GM12891 (cell line): ENCODE measurements at regions not wholly inside any gene's neighbourhood (a gene's known extent, or its start where the extent isn't known, plus 50 kb on each side); places are given as distances from the start of the nearest gene placed in this dataset.
"Not testable (repeated sequence)": the region's sequence is repeated elsewhere in the genome, so short reads cannot be mapped to it uniquely, and the experiment has no call there.

ENCODE experiments used
- DNase-seq: peaks from one replicate; pipeline ENCODE4 v3.0.0; 2011; ENCODE audit warnings: low spot score; ENCODE audit not compliant: insufficient read length
- FAIRE-seq: peaks from 2 replicates; lab custom pipeline; 2011; peaks lifted over from hg19 to GRCh38; lab: Jason Lieb, UNC
- PAX5 ChIP-seq: IDR thresholded peaks from 2 replicates; pipeline ENCODE4 v1.6.1; 2011; ENCODE audit warnings: low read length, moderate library complexity, mild to moderate bottlenecking; ENCODE audit not compliant: insufficient read depth, severe bottlenecking
- POLR2A ChIP-seq: IDR thresholded peaks from 2 replicates; pipeline ENCODE4 v1.6.1; 2011; ENCODE audit warnings: low read depth, low read length, control low read depth
- POLR2AphosphoS5 ChIP-seq: IDR thresholded peaks from 2 replicates; pipeline ENCODE4 v1.6.1; 2011; ENCODE audit warnings: low read depth, low read length, control low read depth
- POU2F2 ChIP-seq: IDR thresholded peaks from 2 replicates; pipeline ENCODE4 v1.6.1; 2011; ENCODE audit warnings: low read depth, mild to moderate bottlenecking, control low read depth, low read length, moderate library complexity
- SPI1 ChIP-seq: IDR thresholded peaks from 2 replicates; pipeline ENCODE4 v1.6.1; 2011; ENCODE audit warnings: low read depth, low read length, control low read depth
- TAF1 ChIP-seq: IDR thresholded peaks from 2 replicates; pipeline ENCODE4 v1.6.1; 2011; ENCODE audit warnings: low read depth, low read length, control low read depth

DNA sequence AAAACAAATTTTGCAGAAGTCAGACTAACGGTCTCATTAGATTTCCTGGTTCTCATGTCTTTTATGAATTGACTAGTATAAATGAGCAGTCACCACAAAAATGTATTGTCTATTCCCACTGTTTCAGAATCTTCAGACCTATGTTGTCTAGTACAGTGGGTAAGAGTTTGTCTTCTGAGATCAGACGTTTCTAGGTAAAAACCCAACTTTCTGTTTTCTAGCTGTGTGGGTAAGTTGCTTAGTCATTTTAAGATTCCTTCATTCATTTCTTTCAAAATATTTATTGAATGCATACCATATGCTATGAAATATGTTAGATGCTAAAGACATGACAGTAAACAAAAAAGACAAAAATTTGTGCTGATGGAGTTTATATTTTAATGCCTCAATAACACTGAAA is 156.3 kb downstream of the POLR1F start:
- TF ChIP-seq TAF1 (no peak), POLR2AphosphoS5 (no peak), POLR2A (no peak), PAX5 (no peak), POU2F2 (no peak), SPI1 (no peak)
- DNase-seq (no peak), FAIRE-seq (no peak)

DNA sequence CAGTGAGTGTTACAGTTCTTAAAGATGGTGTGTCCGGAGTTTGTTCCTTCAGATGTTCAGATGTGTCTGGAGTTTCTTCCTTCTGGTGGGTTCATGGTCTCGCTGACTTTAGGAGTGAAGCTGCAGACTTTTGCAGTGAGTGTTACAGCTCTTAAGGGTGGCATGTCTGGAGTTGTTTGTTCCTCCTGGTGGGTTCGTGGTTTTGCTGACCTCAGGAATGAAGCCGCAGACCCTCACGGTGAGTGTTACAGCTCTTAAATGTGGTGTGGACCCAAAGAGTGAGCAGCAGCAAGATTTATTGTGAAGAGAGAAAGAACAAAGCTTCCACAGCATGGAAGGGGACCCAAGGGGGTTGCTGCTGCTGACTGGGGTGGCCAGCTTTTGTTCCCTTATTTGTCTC is 159.6 kb downstream of the POLR1F start:
- not testable (repeated sequence) for FAIRE-seq, DNase-seq

DNA sequence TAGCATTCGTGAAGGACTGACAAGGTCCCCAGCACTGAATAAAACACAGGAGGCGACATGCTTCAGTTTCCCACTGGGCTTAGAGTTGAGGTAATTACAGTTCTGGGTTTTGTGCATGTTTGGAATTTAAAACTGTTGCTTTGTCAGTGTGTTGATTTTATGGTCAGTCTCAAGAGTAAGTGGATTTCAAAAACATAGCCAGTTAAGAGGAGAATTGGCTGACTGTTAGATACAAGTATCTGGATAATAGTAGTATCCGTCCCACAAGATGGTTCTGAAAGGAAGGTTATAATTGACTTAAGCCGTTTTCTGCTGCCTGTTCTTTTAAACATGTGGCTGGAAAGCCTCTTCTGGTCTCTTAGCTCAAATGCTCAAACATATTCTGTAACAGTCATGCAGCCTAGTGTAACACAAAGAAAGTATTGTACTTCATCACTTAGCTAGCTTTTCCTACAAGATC is 170.9 kb downstream of the POLR1F start:
- TF ChIP-seq POLR2AphosphoS5: no peak
- TF ChIP-seq POLR2A: no peak
- no peak for TF ChIP-seq PAX5
- no peak for TF ChIP-seq SPI1
- no peak for TF ChIP-seq POU2F2
- no peak for TF ChIP-seq TAF1
- no peak for FAIRE-seq
- no peak for DNase-seq

DNA sequence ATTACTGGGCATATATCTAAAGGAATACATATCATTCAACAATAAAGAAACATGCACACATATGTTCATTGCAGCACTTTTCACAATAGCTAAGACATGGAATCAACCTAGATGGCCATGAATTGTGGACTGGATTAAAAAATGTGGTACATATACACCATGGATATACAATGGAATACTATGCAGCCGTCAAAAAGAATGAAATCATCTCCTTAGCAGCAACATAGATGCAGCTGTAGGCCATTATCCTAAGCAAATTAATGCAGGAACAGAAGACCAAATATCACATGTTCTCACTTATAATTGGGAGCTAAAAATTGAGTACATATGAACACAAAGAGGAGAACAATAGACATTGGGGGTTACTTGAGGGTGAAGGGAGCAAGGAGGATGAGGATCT is 175.6 kb downstream of the POLR1F start:
- TF ChIP-seq POLR2A: no peak
- TF ChIP-seq PAX5: no peak
- no peak for TF ChIP-seq POLR2AphosphoS5
- no peak for TF ChIP-seq POU2F2
- no peak for TF ChIP-seq TAF1
- TF ChIP-seq SPI1: no peak
- DNase-seq (no peak), FAIRE-seq (no peak)

DNA sequence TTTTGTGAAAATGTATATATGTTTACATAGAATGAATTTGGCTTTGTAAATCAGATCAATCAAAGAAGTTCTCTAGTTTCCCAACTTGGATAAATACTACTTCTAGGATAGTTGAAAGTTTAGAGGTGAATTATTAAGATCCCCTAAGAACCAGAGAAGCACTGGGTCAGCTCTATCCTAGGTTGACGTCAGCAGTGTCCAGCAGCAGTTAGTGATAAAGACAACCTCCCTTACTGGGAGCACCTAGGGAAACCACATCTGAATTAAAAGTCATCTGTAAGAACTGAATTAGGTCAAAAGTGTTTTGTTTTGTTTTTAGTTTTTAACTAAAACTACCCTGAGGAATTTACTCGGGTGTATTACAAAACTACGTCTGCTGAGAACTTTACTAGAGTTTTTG is 178.0 kb downstream of the POLR1F start:
- no peak for TF ChIP-seq POLR2AphosphoS5
- no peak for TF ChIP-seq POLR2A
- TF ChIP-seq PAX5: no peak
- TF ChIP-seq SPI1: no peak
- no peak for TF ChIP-seq TAF1
- no peak for TF ChIP-seq POU2F2
- DNase-seq (no peak), FAIRE-seq (no peak)

DNA sequence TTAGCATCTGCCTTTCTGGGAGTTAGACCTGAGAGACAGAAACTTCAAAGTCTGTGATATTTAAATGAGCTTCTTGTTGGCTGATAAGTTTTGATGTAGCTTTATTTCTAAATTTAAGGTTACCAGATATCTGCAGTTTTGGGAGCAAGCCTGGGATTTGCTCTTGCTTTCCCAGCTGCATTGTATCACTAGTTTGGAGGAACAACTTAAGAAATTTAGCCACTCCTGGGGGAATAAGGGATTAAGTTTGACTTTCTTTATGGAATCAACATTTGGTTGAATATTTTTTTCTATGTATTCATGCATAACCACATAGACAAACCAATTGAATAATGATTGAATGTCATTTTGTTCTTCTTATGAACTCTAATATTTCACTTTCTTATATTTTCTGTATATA is 178.6 kb downstream of the POLR1F start:
- DNase-seq (no peak), FAIRE-seq (no peak)
- TF ChIP-seq PAX5 (no peak), TAF1 (no peak)

DNA sequence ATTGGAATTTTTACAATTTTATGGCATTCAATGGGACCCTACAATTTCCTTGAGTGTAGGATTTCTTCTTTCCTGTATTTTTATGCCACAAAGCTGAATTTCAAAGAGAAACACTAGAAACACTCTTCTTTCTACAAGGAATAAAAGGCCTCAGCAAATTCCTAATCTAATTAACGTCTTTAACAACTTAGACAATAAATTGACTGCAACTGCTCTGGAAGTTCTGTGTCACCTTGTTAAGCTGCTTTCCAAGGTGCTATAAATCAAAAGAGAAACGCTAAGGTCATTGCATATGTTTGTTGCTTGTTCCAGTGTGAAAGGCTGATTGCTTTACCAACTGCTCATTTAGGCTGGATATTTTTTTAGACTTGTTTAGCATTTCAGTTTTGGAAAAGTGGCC is 182.2 kb downstream of the POLR1F start:
- TF ChIP-seq POLR2A (no peak), SPI1 (no peak), PAX5 (no peak), TAF1 (no peak), POU2F2 (no peak), POLR2AphosphoS5 (no peak)
- no peak for FAIRE-seq

DNA sequence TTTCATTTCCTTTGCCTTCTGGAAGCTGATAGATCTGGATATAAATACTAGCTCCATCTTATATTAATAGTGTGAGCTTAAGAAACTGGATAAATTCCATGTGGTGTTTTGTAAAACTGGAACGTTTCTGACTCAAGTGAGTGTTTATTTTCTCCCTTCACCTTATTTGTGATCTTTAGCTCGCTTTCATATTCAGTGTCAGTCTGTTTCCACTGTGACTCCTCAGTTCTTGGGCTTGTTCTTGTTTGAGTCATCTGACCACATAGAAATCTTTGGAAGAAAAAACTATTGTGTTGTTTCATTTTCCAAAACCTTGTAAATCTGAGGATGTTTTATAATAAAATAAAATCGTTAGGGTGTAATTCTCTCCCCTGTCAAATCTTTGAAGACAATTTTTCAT is 186.4 kb downstream of the POLR1F start:
- FAIRE-seq (no peak), DNase-seq (no peak)
- TF ChIP-seq POU2F2 (no peak), SPI1 (no peak), POLR2A (no peak), POLR2AphosphoS5 (no peak), TAF1 (no peak), PAX5 (no peak)

More for the DNA sequence above, 182.2 kb downstream of the POLR1F start:
- DNase-seq: no peak

DNA sequence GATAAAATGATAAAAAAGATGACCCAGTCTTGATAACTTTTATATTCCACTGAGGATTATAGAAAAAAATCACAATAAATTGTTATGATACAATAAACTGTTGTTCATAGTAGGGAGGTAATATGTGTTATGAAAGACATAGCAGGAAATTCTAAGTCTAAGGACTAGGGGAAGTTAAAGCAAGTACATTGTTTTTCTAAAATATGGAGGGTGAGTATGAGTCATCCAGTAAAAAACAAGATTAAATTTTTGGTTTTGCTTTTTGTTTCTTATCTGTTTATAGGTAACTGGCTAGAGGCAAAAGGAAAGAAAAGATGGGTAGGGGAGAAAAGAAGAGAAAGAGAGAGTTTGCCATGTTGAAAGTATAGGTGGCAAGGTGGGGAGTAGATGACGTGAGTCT is 188.4 kb downstream of the POLR1F start:
- DNase-seq (no peak), FAIRE-seq (no peak)
- no peak for TF ChIP-seq POLR2A
- TF ChIP-seq TAF1: no peak
- TF ChIP-seq PAX5: no peak
- TF ChIP-seq POU2F2: no peak
- TF ChIP-seq POLR2AphosphoS5: no peak
- TF ChIP-seq SPI1: no peak

DNA sequence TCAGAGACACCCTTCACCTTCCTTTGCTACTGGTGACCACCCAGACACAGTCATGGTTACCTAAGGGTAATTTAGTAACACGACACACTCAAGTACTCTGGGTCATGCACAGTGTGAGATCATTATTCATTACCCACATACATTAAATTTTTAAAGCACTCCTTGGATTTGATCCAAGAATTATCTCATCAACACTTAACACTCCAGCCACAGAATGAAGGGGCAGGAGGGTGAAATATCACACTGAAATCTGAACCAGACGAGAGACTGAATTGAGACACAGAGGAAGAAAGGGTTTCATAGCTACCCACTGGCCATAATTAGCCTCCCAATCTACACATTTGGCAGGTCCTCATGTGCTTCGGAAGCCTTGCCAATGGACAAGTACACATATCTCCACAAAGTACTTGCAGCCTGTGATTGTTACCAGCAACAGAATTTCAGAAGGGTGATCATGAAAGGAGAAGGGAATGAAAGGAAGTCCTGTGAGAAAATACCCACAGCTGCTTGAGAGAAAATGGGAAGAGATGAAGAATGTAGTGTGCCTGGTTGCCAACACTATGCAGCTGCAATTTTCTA is 189.3 kb downstream of the POLR1F start:
- TF ChIP-seq POU2F2 (no peak), POLR2AphosphoS5 (no peak), PAX5 (no peak), TAF1 (no peak), SPI1 (no peak), POLR2A (no peak)
- FAIRE-seq: no peak
- DNase-seq: no peak

DNA sequence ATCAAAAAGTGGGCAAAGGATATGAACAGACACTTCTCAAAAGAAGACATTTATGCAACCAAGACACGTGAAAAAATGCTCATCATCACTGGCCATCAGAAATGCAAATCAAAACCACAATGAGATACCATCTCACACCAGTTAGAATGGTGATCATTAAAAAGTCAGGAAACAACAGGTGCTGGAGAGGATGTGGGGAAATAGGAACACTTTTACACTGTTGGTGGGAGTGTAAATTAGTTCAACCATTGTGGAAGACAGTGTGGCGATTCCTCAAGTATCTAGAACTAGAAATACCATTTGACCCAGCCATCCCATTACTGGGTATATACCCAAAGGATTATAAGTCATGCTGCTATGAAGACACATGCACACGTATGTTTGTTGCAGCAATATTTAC is 191.3 kb downstream of the POLR1F start:
- DNase-seq, FAIRE-seq: not testable (repeated sequence)
